ENCODE measurements at regions not wholly inside any gene's neighbourhood (a gene's known extent, or its start where the extent isn't known, plus 50 kb on each side); places are given as distances from the start of the nearest gene placed in this dataset.

GRCh38 chr5:173796721-173797495, 91.2 kb upstream of the CPEB4 start:
- Histone ChIP-seq H3K9me3 (ENCODE audit: control insufficient read depth, insufficient read depth, low read length) (no peaks in the 10 kb centered on the region), H3K27me3 (ENCODE audit: control insufficient read depth, insufficient read depth, low read length) (no peaks in the 10 kb centered on the region), H3K36me3 (ENCODE audit: control insufficient read depth, insufficient read depth, low read length) (no peaks in the 10 kb centered on the region), H3K4me3 (ENCODE audit: low read length) (no peak overlapping the region), H3K27ac (ENCODE audit: low read length) (no peak overlapping the region), H3K4me1 (ENCODE audit: control insufficient read depth, insufficient read depth, low read length) (no peaks in the 10 kb centered on the region)
- Mint-ChIP-seq H3K36me3 (no peaks in the 10 kb centered on the region), H3K27me3 (ENCODE audit: low read depth in 2 of 2) (peaks cover 0 to 4% of the 10 kb centered on the region in 2 donors), H3K4me1 (no peaks in the 10 kb centered on the region), H3K4me3 (no peak overlapping the region), H3K27ac (no peak overlapping the region), H3K9me3 (no peaks in the 10 kb centered on the region)
- 90% methylated on average over 8 of the region's 9 CpGs for WGBS (ENCODE audit: insufficient coverage)
- ATAC-seq: no peak
- intact Hi-C loops (cut with micrococcal nuclease): no loop called here
- TF ChIP-seq CTCF (IDR thresholded peaks at IDR 0.05): no peak
- DNase-seq: no peak

- 97% methylated on average over 4 of the region's 4 CpGs for WGBS (ENCODE audit: insufficient coverage)
- H3K36me3 Mint-ChIP-seq: no peaks in the 10 kb centered on the region
- H3K4me3 ChIP-seq (ENCODE audit: low read length): no peak overlapping the region
- no peak overlapping the region for H3K27ac ChIP-seq (ENCODE audit: low read length)
- H3K4me3 Mint-ChIP-seq: no peak overlapping the region
- H3K36me3 ChIP-seq (ENCODE audit: control insufficient read depth, insufficient read depth, low read length): no peaks in the 10 kb centered on the region
- no peaks in the 10 kb centered on the region for H3K9me3 ChIP-seq (ENCODE audit: control insufficient read depth, insufficient read depth, low read length)
- DNase-seq: no peak
- H3K4me1 Mint-ChIP-seq: no peaks in the 10 kb centered on the region
- no peak overlapping the region for H3K27ac Mint-ChIP-seq
- no peak for TF ChIP-seq CTCF (IDR thresholded peaks at IDR 0.05)
- H3K27me3 Mint-ChIP-seq (ENCODE audit: low read depth in 2 of 2): peaks cover 0 to 4% of the 10 kb centered on the region in 2 donors
- ATAC-seq: no peak
- no peaks in the 10 kb centered on the region for H3K27me3 ChIP-seq (ENCODE audit: control insufficient read depth, insufficient read depth, low read length)
- H3K4me1 ChIP-seq (ENCODE audit: control insufficient read depth, insufficient read depth, low read length): no peaks in the 10 kb centered on the region
- no peaks in the 10 kb centered on the region for H3K9me3 Mint-ChIP-seq
- intact Hi-C loops (cut with micrococcal nuclease): no loop called here
Measured at GRCh38 chr5:173798127-173798810, 89.9 kb upstream of the CPEB4 start.

- H3K4me3 Mint-ChIP-seq: no peak overlapping the region
- no peak for ATAC-seq
- Histone ChIP-seq H3K9me3 (ENCODE audit: control insufficient read depth, insufficient read depth, low read length) (no peaks in the 10 kb centered on the region), H3K27me3 (ENCODE audit: control insufficient read depth, insufficient read depth, low read length) (no peaks in the 10 kb centered on the region), H3K27ac (ENCODE audit: low read length) (no peak overlapping the region), H3K36me3 (ENCODE audit: control insufficient read depth, insufficient read depth, low read length) (no peaks in the 10 kb centered on the region), H3K4me1 (ENCODE audit: control insufficient read depth, insufficient read depth, low read length) (no peaks in the 10 kb centered on the region), H3K4me3 (ENCODE audit: low read length) (no peak overlapping the region)
- no peaks in the 10 kb centered on the region for H3K4me1 Mint-ChIP-seq
- intact Hi-C loops (cut with micrococcal nuclease): no loop called here
- 94% methylated on average over 6 of the region's 8 CpGs for WGBS (ENCODE audit: insufficient coverage)
- no peaks in the 10 kb centered on the region for H3K9me3 Mint-ChIP-seq
- no peak overlapping the region for H3K27ac Mint-ChIP-seq
- no peaks in the 10 kb centered on the region for H3K36me3 Mint-ChIP-seq
- peaks cover 0 to 6% of the 10 kb centered on the region in 2 donors for H3K27me3 Mint-ChIP-seq (ENCODE audit: low read depth in 2 of 2)
- DNase-seq: no peak
- TF ChIP-seq CTCF (IDR thresholded peaks at IDR 0.05): no peak
Measured at GRCh38 chr5:173800340-173800739, 87.8 kb upstream of the CPEB4 start.
